ENCODE measurements at regions not wholly inside any gene's neighbourhood (a gene's known extent, or its start where the extent isn't known, plus 50 kb on each side); places are given as distances from the start of the nearest gene placed in this dataset.

DNA sequence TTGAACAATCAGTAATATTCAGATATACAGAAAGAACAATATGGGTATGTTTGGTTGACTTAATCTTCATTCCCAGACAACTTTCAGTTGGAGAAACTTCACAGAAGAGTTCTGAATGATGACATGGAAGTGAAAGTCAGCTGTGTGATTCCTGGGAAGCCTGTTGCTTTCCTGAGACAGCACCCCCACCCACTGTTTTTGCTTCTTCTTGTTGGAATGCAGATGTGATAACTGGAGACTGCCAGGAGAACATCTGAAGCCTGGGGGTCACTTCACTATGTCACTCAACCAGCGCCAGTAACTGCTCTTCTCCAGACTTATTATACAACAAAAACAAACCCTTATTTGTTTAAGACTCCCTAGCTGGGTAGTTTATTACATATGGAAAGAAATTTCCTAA is 599.4 kb downstream of the ZIC1 start:
- CTCF ChIA-PET: interaction anchor here (0.5 kb wide), 1 partner anchor 175 kb away, joined by 3 read pairs; no protein-coding TSS in a partner anchor
- no peak overlapping the region for H3K27ac ChIP-seq
- no peak for DNase-seq (ENCODE audit: low spot score)
- TF ChIP-seq, protein P1, sequence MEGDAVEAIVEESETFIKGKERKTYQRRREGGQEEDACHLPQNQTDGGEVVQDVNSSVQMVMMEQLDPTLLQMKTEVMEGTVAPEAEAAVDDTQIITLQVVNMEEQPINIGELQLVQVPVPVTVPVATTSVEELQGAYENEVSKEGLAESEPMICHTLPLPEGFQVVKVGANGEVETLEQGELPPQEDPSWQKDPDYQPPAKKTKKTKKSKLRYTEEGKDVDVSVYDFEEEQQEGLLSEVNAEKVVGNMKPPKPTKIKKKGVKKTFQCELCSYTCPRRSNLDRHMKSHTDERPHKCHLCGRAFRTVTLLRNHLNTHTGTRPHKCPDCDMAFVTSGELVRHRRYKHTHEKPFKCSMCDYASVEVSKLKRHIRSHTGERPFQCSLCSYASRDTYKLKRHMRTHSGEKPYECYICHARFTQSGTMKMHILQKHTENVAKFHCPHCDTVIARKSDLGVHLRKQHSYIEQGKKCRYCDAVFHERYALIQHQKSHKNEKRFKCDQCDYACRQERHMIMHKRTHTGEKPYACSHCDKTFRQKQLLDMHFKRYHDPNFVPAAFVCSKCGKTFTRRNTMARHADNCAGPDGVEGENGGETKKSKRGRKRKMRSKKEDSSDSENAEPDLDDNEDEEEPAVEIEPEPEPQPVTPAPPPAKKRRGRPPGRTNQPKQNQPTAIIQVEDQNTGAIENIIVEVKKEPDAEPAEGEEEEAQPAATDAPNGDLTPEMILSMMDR (conservative IDR thresholded peaks at IDR 0.05; ENCODE audit: low read depth): no peak
- POLR2A ChIA-PET (ENCODE audit: low non-redundant PET): no interaction called here

DNA sequence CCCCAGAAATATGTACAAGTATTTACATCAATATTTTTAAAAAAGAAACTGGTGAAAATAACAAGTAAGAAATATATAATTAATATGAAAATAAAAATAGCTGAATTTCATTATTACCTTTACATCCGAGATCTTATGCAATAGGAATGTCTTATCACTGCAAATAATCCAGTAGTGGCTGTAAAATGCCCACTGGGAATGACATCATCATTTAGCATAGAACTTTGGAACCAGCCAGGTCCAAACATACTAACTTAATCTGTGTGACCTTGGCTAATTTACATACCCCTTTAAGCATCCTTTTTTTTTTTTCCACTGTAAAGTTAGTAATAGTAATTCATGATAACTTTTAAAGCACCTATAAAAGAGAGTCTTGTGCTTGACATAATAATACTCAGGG is 611.7 kb downstream of the ZIC1 start:
- POLR2A ChIA-PET (ENCODE audit: low non-redundant PET): interaction anchor here (0.7 kb wide), 1 partner anchor 947 kb away, joined by 4 read pairs; no protein-coding TSS in a partner anchor

DNA sequence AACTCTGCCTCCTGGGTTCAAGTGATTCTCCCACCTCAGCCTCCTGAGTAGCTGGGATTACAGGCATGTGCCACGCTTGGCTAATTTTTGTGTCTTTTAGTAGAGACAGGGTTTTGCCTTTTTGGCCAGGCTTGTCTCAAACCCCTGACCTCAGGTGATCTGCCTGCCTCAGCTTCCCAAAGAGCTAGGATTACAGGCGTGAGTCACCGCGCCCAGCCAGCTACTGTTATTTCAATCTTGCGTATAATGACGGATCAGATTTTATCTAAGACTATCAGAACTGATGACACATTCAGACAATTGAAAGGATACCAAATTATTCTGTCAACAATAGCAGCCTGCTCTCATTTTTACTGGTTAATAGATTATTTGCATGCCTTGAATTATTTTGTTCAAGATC is 612.2 kb downstream of the ZIC1 start:
- TF ChIP-seq, protein P1 (conservative IDR thresholded peaks at IDR 0.05; ENCODE audit: low read depth): no peak
- ChIA-PET CTCF (interaction anchor here (0.6 kb wide), 1 partner anchor 650 kb away, joined by 3 read pairs; no protein-coding TSS in a partner anchor), POLR2A (ENCODE audit: low non-redundant PET) (interaction anchor here (0.7 kb wide), 1 partner anchor 947 kb away, joined by 4 read pairs; no protein-coding TSS in a partner anchor)
- H3K27ac ChIP-seq: no peak overlapping the region
- no peak for DNase-seq (ENCODE audit: low spot score)

More for the DNA sequence above, 611.7 kb downstream of the ZIC1 start:
- DNase-seq (ENCODE audit: low spot score): no peak
- CTCF ChIA-PET: interaction anchor here (0.6 kb wide), 1 partner anchor 650 kb away, joined by 3 read pairs; no protein-coding TSS in a partner anchor
- no peak overlapping the region for H3K27ac ChIP-seq
- TF ChIP-seq, protein P1 (conservative IDR thresholded peaks at IDR 0.05; ENCODE audit: low read depth): no peak

DNA sequence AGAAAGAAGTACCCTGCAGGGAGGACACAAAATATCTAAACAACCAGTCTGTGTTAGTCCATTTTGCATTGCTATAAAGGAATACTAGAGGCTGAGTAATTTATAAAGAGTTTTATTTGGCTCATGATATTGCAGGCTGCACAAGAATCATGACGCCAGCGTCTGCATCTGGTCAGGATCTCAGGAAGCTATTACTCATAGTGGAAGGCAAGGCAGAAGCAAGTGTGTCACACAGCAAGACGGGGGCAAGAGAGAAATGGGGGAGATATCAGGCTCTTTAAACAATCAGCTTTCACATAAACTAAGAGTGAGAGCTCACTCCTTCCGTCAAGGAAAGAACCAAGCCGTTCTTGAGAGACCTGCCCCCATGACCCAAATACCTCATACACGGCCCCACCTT is 614.8 kb downstream of the ZIC1 start:
- no peak overlapping the region for H3K27ac ChIP-seq

DNA sequence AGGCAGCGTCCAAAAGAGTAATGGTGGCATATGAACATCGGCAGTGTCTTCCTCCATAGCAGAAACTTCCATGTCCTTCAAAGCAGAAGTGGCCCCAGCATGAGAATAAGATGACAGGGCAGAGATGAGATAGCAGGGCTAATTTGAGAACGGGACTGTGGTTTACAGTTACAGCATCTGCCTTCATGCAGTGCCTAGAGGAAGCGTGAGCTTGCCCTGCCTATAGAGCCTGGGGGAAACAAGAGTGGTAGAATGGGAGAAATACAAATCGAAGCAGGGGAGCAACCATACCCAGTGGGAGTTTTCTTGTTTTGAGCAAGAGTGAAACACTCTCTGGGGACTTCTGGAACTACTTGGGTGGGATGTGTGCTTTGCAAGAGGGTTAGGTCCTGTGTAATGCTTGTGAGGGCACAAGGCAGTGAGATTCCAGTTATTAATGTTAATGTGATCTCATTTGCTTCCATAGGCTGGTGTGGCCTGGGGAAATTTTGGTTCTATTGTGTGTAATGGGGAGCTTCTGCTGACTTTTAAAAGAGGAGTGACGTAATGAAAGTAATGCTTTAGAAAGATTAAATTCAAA is 616.9 kb downstream of the ZIC1 start:
- TF ChIP-seq, protein P1 (conservative IDR thresholded peaks at IDR 0.05; ENCODE audit: low read depth): no peak
- ChIA-PET POLR2A (ENCODE audit: low non-redundant PET) (no interaction called here), CTCF (no interaction called here)
- DNase-seq (ENCODE audit: low spot score): no peak
- H3K27ac ChIP-seq: no peak overlapping the region

More for the DNA sequence above, 614.8 kb downstream of the ZIC1 start:
- no peak for DNase-seq (ENCODE audit: low spot score)
- ChIA-PET CTCF (no interaction called here), POLR2A (ENCODE audit: low non-redundant PET) (no interaction called here)
- TF ChIP-seq, protein P1 (conservative IDR thresholded peaks at IDR 0.05; ENCODE audit: low read depth): no peak

DNA sequence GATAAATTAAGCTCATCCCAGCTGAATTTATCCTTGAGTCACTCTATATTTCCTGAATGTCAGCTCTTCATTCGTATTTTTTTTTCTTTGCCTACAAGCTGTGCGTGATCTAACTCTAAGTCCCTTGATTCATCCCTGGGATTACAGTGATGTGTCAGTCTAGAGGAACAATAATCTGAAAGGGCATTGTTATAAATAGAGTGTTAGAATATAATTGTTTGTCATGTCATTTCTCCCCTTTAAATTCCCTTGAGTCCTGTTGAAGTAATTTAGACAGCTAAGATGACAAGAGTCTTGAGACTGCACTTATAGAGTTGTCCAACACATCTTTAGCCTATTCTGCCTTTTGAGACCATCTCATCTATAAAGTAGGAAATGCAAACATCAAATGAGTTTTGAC is 621.8 kb downstream of the ZIC1 start:
- ChIA-PET POLR2A (ENCODE audit: low non-redundant PET) (no interaction called here), CTCF (no interaction called here)
- H3K27ac ChIP-seq: no peak overlapping the region
- DNase-seq (ENCODE audit: low spot score): no peak
- TF ChIP-seq, protein P1 (conservative IDR thresholded peaks at IDR 0.05; ENCODE audit: low read depth): no peak

Data from RWPE1 (cell line).